H9 (cell line): ENCODE measurements at regions not wholly inside any gene's neighbourhood (a gene's known extent, or its start where the extent isn't known, plus 50 kb on each side); places are given as distances from the start of the nearest gene placed in this dataset.

Source experiments
- DNase-seq: peaks from one replicate; pipeline ENCODE4 v3.0.0-alpha.2; 2017
- H2AFZ ChIP-seq: one replicate; pipeline ENCODE4 v1.6.1; 2013; ENCODE audit warnings: mild to moderate bottlenecking, low read length, control low read depth, moderate library complexity
- H2AK5ac ChIP-seq: 2 replicates; pipeline ENCODE4 v1.6.1; 2013; ENCODE audit warnings: low read length, control low read depth, mixed read lengths; ENCODE audit not compliant: insufficient read length
- H2BK120ac ChIP-seq: one replicate; pipeline ENCODE4 v1.6.1; 2013; ENCODE audit warnings: low read depth, mild to moderate bottlenecking, low read length, control low read depth, inconsistent platforms; ENCODE audit not compliant: poor library complexity, severe bottlenecking
- H2BK12ac ChIP-seq: 2 replicates; pipeline ENCODE4 v1.6.1; 2013; ENCODE audit warnings: low read length, control low read depth, mixed read lengths, low read depth; ENCODE audit not compliant: insufficient read length
- H2BK15ac ChIP-seq: 2 replicates; pipeline ENCODE4 v1.6.1; 2013; ENCODE audit warnings: low read depth, low read length, control low read depth
- H2BK20ac ChIP-seq: one replicate; pipeline ENCODE4 v1.6.1; 2013; ENCODE audit warnings: low read depth, mild to moderate bottlenecking, low read length, control low read depth, inconsistent platforms; ENCODE audit not compliant: poor library complexity, severe bottlenecking
- H2BK5ac ChIP-seq: 2 replicates; pipeline ENCODE4 v1.6.1; 2013; ENCODE audit warnings: low read length, control low read depth, mixed read lengths; ENCODE audit not compliant: insufficient read length
- H3K14ac ChIP-seq: 2 replicates; pipeline ENCODE4 v1.6.1; 2013; ENCODE audit warnings: low read length, control low read depth; ENCODE audit not compliant: insufficient read depth
- H3K18ac ChIP-seq: 2 replicates; pipeline ENCODE4 v1.6.1; 2013; ENCODE audit warnings: low read depth, mild to moderate bottlenecking, mixed read lengths, low read length, control low read depth; ENCODE audit not compliant: insufficient read length
- H3K23ac ChIP-seq: 2 replicates; pipeline ENCODE4 v1.6.1; 2013; ENCODE audit warnings: low read length, control low read depth, mixed read lengths, low read depth; ENCODE audit not compliant: insufficient read length
- H3K23me2 ChIP-seq: 2 replicates; pipeline ENCODE4 v1.6.1; 2013; ENCODE audit warnings: low read depth, mild to moderate bottlenecking, mixed read lengths, low read length, control low read depth; ENCODE audit not compliant: insufficient read length, poor library complexity, severe bottlenecking
- H3K27ac ChIP-seq: 2 replicates; pipeline ENCODE4 v1.5.1; 2013; ENCODE audit warnings: low read length, control low read depth, mixed read lengths, low read depth; ENCODE audit not compliant: insufficient read length
- H3K27me3 ChIP-seq: 2 replicates; pipeline ENCODE4 v1.6.1; 2013; ENCODE audit warnings: low read length, control low read depth, inconsistent platforms; ENCODE audit not compliant: insufficient read depth
- H3K4ac ChIP-seq: 2 replicates; pipeline ENCODE4 v1.6.1; 2013; ENCODE audit warnings: low read depth, mild to moderate bottlenecking, control low read depth, inconsistent platforms, low read length, moderate library complexity
- H3K4me1 ChIP-seq: 2 replicates; pipeline ENCODE4 v1.6.1; 2013; ENCODE audit warnings: low read length, control low read depth, inconsistent platforms; ENCODE audit not compliant: insufficient read depth
- H3K4me2 ChIP-seq: 2 replicates; pipeline ENCODE4 v1.6.1; 2013; ENCODE audit warnings: low read length, control low read depth, mixed read lengths; ENCODE audit not compliant: insufficient read length, insufficient read depth
- H3K56ac ChIP-seq: 2 replicates; pipeline ENCODE4 v1.6.1; 2013; ENCODE audit warnings: low read depth, mild to moderate bottlenecking, mixed read lengths, low read length, control low read depth; ENCODE audit not compliant: insufficient read length
- H3K79me1 ChIP-seq: 2 replicates; pipeline ENCODE4 v1.6.1; 2013; ENCODE audit warnings: low read depth, mild to moderate bottlenecking, moderate library complexity, low read length, control low read depth, inconsistent platforms; ENCODE audit not compliant: insufficient read depth, poor library complexity, severe bottlenecking
- H3K79me2 ChIP-seq: 2 replicates; pipeline ENCODE4 v1.6.1; 2013; ENCODE audit warnings: low read length, control low read depth, inconsistent platforms; ENCODE audit not compliant: insufficient read depth
- H3K9ac ChIP-seq: 2 replicates; pipeline ENCODE4 v1.6.1; 2013; ENCODE audit warnings: low read length, control low read depth, mixed read lengths; ENCODE audit not compliant: insufficient read length; ENCODE audit errors: extremely low read depth
- H3K9me3 ChIP-seq: one replicate; pipeline ENCODE4 v1.6.1; 2013; ENCODE audit warnings: low read depth, low read length, inconsistent platforms; ENCODE audit not compliant: control insufficient read depth
- H3T11ph ChIP-seq: one replicate; pipeline ENCODE4 v1.6.1; 2013; ENCODE audit warnings: mild to moderate bottlenecking, low read length, control low read depth, inconsistent platforms
- H4K20me1 ChIP-seq: one replicate; pipeline ENCODE4 v1.6.1; 2013; ENCODE audit not compliant: control insufficient read depth, insufficient read length, insufficient read depth
- H4K5ac ChIP-seq: 2 replicates; pipeline ENCODE4 v1.6.1; 2013; ENCODE audit warnings: low read depth, mild to moderate bottlenecking, mixed read lengths, low read length, control low read depth; ENCODE audit not compliant: insufficient read length
- H4K8ac ChIP-seq: replicated peaks from 2 replicates; pipeline ENCODE4 v1.6.1; 2013; ENCODE audit warnings: low read length, control low read depth, mixed read lengths, low read depth; ENCODE audit not compliant: insufficient read length
- H4K91ac ChIP-seq: 2 replicates; pipeline ENCODE4 v1.6.1; 2013; ENCODE audit warnings: low read depth, mild to moderate bottlenecking, moderate library complexity, mixed read lengths, low read length, control low read depth; ENCODE audit not compliant: insufficient read length
- H3K27ac Mint-ChIP-seq, 3 experiments: 2 replicates in 2 of 3; 3 replicates in 1 of 3; pipeline ENCODE4 v1.8.0; 2020 to 2021; ENCODE audit warnings: mixed read lengths in 3 of 3, mild to moderate bottlenecking in 1 of 3, moderate library complexity in 1 of 3
- H3K27me3 Mint-ChIP-seq: 2 replicates; pipeline ENCODE4 v1.8.0; 2021; ENCODE audit warnings: low read depth, mild to moderate bottlenecking, moderate library complexity, mixed read lengths
- H3K36me3 Mint-ChIP-seq, 3 experiments: 2 replicates in 2 of 3; 3 replicates in 1 of 3; pipeline ENCODE4 v1.8.0; 2020 to 2021; ENCODE audit warnings: low read depth in 3 of 3, mixed read lengths in 3 of 3; ENCODE audit not compliant: insufficient read depth in 1 of 3
- H3K4me1 Mint-ChIP-seq, 2 experiments: 2 replicates each; pipeline ENCODE4 v1.8.0; 2020; ENCODE audit warnings: mixed read lengths in 2 of 2
- H3K4me3 Mint-ChIP-seq, 2 experiments: 2 replicates in 1 of 2; 3 replicates in 1 of 2; pipeline ENCODE4 v1.8.0; 2020 to 2021; ENCODE audit warnings: mild to moderate bottlenecking in 2 of 2, mixed read lengths in 2 of 2, moderate library complexity in 1 of 2
- H3K9me3 Mint-ChIP-seq, 2 experiments: 2 replicates in 1 of 2; 3 replicates in 1 of 2; pipeline ENCODE4 v1.8.0; 2020; ENCODE audit warnings: mild to moderate bottlenecking in 2 of 2, mixed read lengths in 2 of 2, moderate library complexity in 1 of 2
- CTCF ChIP-seq: fragments of 200-600 bp; sonication (generic); conservative IDR thresholded peaks from 3 replicates; pipeline ENCODE4 v1.8.0; 2021; ENCODE audit warnings: antibody characterized with exemption, mild to moderate bottlenecking
- WGBS: extraction: QIAGEN DNeasy Blood & Tissue Kit; methylation state at CpG from one replicate; pipeline ENCODE4 v1.1.7; 2013; ENCODE audit warnings: missing lambda C conversion rate, low lambda C conversion rate, mixed read lengths; ENCODE audit not compliant: insufficient read length; ENCODE audit errors: extremely low coverage; 5-methylcytosine and 5-hydroxymethylcytosine counted together

- no peak overlapping the region for H3K9ac ChIP-seq
- H3K27me3 Mint-ChIP-seq: no peaks in the 10 kb centered on the region
Measured at GRCh38 chr1:177783051-177783450, 186.8 kb downstream of the SEC16B start.

More at GRCh38 chr1:177783051-177783450, 186.8 kb downstream of the SEC16B start:
- Histone ChIP-seq H4K91ac (no peak overlapping the region), H3K18ac (no peak overlapping the region), H4K8ac (no peak overlapping the region), H2BK5ac (no peak overlapping the region), H3K14ac (no peak overlapping the region), H3T11ph (no peak overlapping the region), H4K5ac (no peak overlapping the region), H3K23ac (no peak overlapping the region), H2AK5ac (no peak overlapping the region), H3K27me3 (no peaks in the 10 kb centered on the region), H3K79me2 (no peaks in the 10 kb centered on the region), H3K9me3 (no peaks in the 10 kb centered on the region), H2BK20ac (no peak overlapping the region), H3K4me2 (no peak overlapping the region), H2BK12ac (no peak overlapping the region), H2BK15ac (no peak overlapping the region), H3K27ac (no peak overlapping the region), H3K79me1 (no peaks in the 10 kb centered on the region), H3K4me1 (peaks cover 4% of the 10 kb centered on the region; the same call in 1 of the 2 replicates), H4K20me1 (no peaks in the 10 kb centered on the region), H3K4ac (no peak overlapping the region), H3K56ac (no peak overlapping the region), H3K23me2 (no peaks in the 10 kb centered on the region), H2BK120ac (no peak overlapping the region), H2AFZ (no peak overlapping the region)
- TF ChIP-seq CTCF: peak; percentile 57
- Mint-ChIP-seq H3K9me3 (no peaks in the 10 kb centered on the region), H3K27ac (no peak overlapping the region), H3K4me1 (peaks cover 23 to 34% of the 10 kb centered on the region in 2 experiments), H3K4me3 (no peak overlapping the region), H3K36me3 (no peaks in the 10 kb centered on the region; a peak in 1 of 7 replicates)
- peak; percentile 56 for DNase-seq
- no CpG with 5 or more reads among the region's 4 CpGs for WGBS
